Activated B cell treated with CpG ODN at 0.5 μM for 24 hours (primary cell): ENCODE measurements at regions not wholly inside any gene's neighbourhood (a gene's known extent, or its start where the extent isn't known, plus 50 kb on each side); places are given as distances from the start of the nearest gene placed in this dataset.

Experiments
- ATAC-seq: fragments of 200-7000 bp; cut with Tn5 transposase; one replicate; pipeline ENCODE4 v1.10.0; 2021; ENCODE audit warnings: low read depth, mild to moderate bottlenecking, moderate library complexity
- CTCF ChIA-PET: fragments of 350-600 bp; sonication (Branson Sonifier 250); formaldehyde crosslinking; loops from one replicate; lab custom pipeline; 2021; ENCODE audit warnings: antibody characterized with exemption; lab: Charles Lee
- POLR2A ChIA-PET: fragments of 350-600 bp; sonication (Branson Sonifier 250); formaldehyde crosslinking; loops from one replicate; lab custom pipeline; 2021; ENCODE audit warnings: antibody characterized with exemption; lab: Charles Lee
- DNase-seq: peaks from one replicate; pipeline ENCODE4 v3.0.0; 2022
- H3K27ac Mint-ChIP-seq: one replicate; pipeline ENCODE4 v1.8.0; 2020; ENCODE audit warnings: mixed read lengths
- H3K27me3 Mint-ChIP-seq: one replicate; pipeline ENCODE4 v1.8.0; 2021; ENCODE audit warnings: mixed read lengths
- H3K36me3 Mint-ChIP-seq: one replicate; pipeline ENCODE4 v1.8.0; 2021; ENCODE audit warnings: low read depth, mixed read lengths
- H3K4me1 Mint-ChIP-seq: one replicate; pipeline ENCODE4 v1.8.0; 2021; ENCODE audit warnings: mixed read lengths
- H3K4me3 Mint-ChIP-seq: one replicate; pipeline ENCODE4 v1.8.0; 2020; ENCODE audit warnings: mild to moderate bottlenecking, mixed read lengths
- H3K9me3 Mint-ChIP-seq: one replicate; pipeline ENCODE4 v1.8.0; 2020; ENCODE audit warnings: mixed read lengths
- CTCF ChIP-seq: fragments of 200-600 bp; IDR thresholded peaks from one replicate; pipeline ENCODE4 v1.8.0; 2022; ENCODE audit warnings: antibody characterized with exemption, mild to moderate bottlenecking
- intact Hi-C: fragments of 100-400 bp; cut with micrococcal nuclease; formaldehyde crosslinking; loops from one replicate; pipeline ENCODE4 v1.15.1; 2024

- Mint-ChIP-seq H3K4me1 (no peaks in the 10 kb centered on the region), H3K27ac (no peak overlapping the region), H3K27me3 (peaks cover 6% of the 10 kb centered on the region), H3K36me3 (no peaks in the 10 kb centered on the region), H3K4me3 (no peak overlapping the region), H3K9me3 (no peaks in the 10 kb centered on the region)
- POLR2A ChIA-PET, result no interaction called here
- intact Hi-C loops, result no loop called here
- CTCF ChIA-PET, result no interaction called here
- DNase-seq (no peak), ATAC-seq (no peak)
- TF ChIP-seq CTCF, result no peak
These were observed 224.9 kb upstream of the SYNCRIP start for GRCh38 chr6:85867595-85867994.

GRCh38 chr6:85866758-85867401 is 224.2 kb upstream of the SYNCRIP start:
- CTCF ChIA-PET, result no interaction called here
- DNase-seq, result no peak
- Mint-ChIP-seq H3K4me1 (no peaks in the 10 kb centered on the region), H3K36me3 (no peaks in the 10 kb centered on the region), H3K4me3 (no peak overlapping the region), H3K9me3 (no peaks in the 10 kb centered on the region), H3K27ac (no peak overlapping the region), H3K27me3 (peaks cover 6% of the 10 kb centered on the region)
- TF ChIP-seq CTCF, result no peak
- POLR2A ChIA-PET, result no interaction called here
- intact Hi-C loops, result no loop called here
- ATAC-seq, result no peak

- POLR2A ChIA-PET, result no interaction called here
- CTCF ChIA-PET, result no interaction called here
- H3K27me3 Mint-ChIP-seq, result peaks cover 6% of the 10 kb centered on the region
These were observed 223.7 kb upstream of the SYNCRIP start for GRCh38 chr6:85866370-85866730.

GRCh38 chr6:85865420-85866369 is 223.0 kb upstream of the SYNCRIP start:
- intact Hi-C loops, result no loop called here
- ATAC-seq, result no peak
- no peak for DNase-seq
- POLR2A ChIA-PET, result no interaction called here
- H3K4me1 Mint-ChIP-seq, result no peaks in the 10 kb centered on the region
- peaks cover 6% of the 10 kb centered on the region for H3K27me3 Mint-ChIP-seq
- H3K36me3 Mint-ChIP-seq, result no peaks in the 10 kb centered on the region
- no peak for TF ChIP-seq CTCF
- no peaks in the 10 kb centered on the region for H3K9me3 Mint-ChIP-seq
- CTCF ChIA-PET, result no interaction called here
- H3K4me3 Mint-ChIP-seq, result no peak overlapping the region
- H3K27ac Mint-ChIP-seq, result no peak overlapping the region

More at GRCh38 chr6:85866370-85866730, 223.7 kb upstream of the SYNCRIP start:
- no peak overlapping the region for H3K4me3 Mint-ChIP-seq
- ATAC-seq (no peak), DNase-seq (no peak)
- no peaks in the 10 kb centered on the region for H3K9me3 Mint-ChIP-seq
- H3K4me1 Mint-ChIP-seq, result no peaks in the 10 kb centered on the region
- intact Hi-C loops, result no loop called here
- no peak overlapping the region for H3K27ac Mint-ChIP-seq
- TF ChIP-seq CTCF, result no peak
- H3K36me3 Mint-ChIP-seq, result no peaks in the 10 kb centered on the region
